ENCODE measurements at regions not wholly inside any gene's neighbourhood (a gene's known extent, or its start where the extent isn't known, plus 50 kb on each side); places are given as distances from the start of the nearest gene placed in this dataset.
A peak's percentile ranks its signal among the peaks of the same experiment; 100 is the strongest.

DNA sequence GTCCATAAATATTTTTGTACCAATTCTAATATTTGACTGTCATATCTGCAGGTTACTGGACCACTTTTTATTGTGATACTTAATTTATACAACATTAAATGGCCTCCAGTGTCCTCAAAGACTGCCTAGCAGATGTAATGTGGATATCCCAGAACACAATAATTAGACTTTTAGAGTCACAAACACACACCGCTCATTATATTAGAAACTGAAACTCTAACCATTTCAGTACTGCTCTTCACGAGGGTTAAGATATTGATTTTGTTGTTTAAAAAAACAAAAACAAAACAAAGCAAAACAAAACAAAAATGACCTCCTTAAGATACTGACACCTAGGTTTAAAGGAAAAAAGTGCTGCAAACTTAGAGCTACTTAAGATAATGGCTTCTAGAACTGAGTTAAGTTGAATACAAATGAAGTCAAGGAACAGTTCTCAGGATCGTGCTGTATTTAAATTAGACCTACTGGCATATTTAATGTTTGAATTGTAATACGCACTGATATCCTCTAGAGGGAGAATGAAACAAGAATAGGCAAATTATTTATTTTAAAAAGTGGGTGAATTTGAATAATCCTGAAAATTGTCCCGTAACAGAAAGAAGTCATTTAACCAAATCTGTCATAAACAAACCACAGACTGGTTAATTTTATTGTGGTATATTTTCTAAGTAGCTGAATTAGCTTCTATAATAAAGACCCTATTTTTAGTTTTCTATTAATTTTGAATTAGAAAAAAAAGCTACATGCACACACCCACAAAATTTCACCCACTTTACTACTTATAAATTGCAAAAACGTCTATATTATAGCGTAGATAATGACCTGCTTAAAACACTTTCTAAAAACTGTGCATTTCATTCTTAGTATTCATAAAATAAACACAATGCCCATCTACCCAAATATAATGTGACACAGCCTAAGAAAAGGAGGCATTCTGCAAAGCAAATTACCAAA lies 395.2 kb upstream of the DCN start:
- DNase-seq (no peak), ATAC-seq (ENCODE audit: poor library complexity) (peak; percentile 82)
- intact Hi-C loops (cut with DNase I), result no loop called here

GRCh38 chr12:91576432-91576831 lies 393.8 kb upstream of the DCN start:
- ATAC-seq (ENCODE audit: poor library complexity) (no peak), DNase-seq (no peak)
- intact Hi-C loops (cut with DNase I), result no loop called here

GRCh38 chr12:91575630-91576029 lies 393.0 kb upstream of the DCN start:
- intact Hi-C loops (cut with DNase I), result no loop called here
- ATAC-seq (ENCODE audit: poor library complexity) (no peak), DNase-seq (no peak)

- intact Hi-C loops (cut with DNase I), result no loop called here
These were observed 392.4 kb upstream of the DCN start for GRCh38 chr12:91574975-91575374.

DNA sequence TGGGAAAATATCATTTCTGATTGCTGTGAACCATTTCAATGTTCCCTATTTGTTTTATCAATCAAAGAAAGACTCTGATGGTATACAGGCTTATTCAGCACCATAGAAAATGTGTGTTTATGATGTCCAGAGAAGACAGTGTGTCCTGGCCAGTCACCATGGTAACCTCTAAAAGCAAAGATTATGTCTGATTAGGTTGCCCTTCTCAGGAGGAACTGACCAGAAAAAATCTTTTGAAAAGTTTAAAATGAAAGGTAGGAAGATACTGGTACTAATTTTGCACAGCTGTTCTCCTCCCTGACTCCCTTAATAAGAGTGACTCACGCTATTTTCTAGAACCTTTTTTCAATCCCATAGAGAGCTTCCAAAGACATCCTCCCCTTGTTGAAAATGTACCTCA lies 391.8 kb upstream of the DCN start:
- ATAC-seq (ENCODE audit: poor library complexity) (no peak), DNase-seq (no peak)
- intact Hi-C loops (cut with DNase I), result no loop called here

More at GRCh38 chr12:91574975-91575374, 392.4 kb upstream of the DCN start:
- DNase-seq (no peak), ATAC-seq (ENCODE audit: poor library complexity) (no peak)

DNA sequence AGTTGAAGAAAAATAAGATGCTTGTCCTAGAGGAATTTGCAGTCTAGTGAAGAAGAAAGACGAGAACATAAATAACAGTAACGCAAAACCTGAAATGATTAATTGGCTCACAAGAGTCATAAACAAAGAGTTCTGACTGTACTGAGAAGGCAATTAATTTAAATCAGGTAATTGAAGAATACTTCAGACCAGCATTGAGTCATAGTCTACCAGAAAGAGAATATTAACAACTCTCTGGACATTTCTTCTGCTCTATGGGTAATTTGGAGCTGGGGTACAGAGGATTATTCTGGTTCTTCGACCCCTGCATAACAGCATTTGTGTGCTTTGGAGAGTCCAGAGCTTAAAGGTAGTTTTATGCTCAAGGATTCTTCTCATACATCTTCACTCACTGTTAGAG lies 390.3 kb upstream of the DCN start:
- intact Hi-C loops (cut with DNase I), result no loop called here
- ATAC-seq (ENCODE audit: poor library complexity), result no peak
- no peak for DNase-seq

- ATAC-seq (ENCODE audit: poor library complexity) (no peak), DNase-seq (no peak)
- intact Hi-C loops (cut with DNase I), result no loop called here
These were observed 384.5 kb upstream of the DCN start for GRCh38 chr12:91567100-91567485.

DNA sequence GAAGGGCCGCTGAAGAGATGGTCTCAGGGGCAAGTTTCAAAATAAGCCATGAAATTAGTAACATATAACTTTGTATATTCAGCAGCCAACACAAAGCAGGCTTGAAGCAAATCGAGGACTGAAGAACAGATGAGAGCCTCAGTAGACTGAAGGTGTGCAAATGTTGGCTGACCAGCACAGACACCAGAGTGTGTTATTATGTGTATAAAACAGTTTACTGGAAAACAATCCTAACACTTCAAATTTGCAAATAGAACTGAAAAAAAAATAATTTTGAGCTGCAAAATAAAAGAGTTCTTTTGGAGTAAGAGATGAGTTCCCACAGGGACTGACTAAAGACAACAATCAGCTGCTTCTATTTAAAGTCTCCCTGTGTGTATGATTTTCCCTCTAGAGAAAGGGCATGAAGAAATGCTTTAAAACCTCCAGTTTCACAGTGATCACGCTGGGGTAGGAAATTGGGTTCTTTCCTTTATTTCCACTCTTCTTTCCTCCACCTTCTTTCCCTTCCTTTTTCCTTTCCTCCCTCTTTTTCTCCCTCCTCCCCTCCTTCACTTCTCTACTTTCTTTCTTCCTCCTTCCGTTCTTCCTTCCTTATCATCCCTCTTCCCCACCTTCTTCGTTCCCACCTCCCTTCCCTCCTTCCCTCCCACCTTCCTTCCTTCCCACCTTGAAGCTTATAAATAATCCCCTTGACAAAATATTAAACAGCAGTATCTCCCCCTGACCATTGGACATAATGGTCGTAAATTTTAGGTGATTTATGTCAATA lies 383.9 kb upstream of the DCN start:
- no peak for ATAC-seq (ENCODE audit: poor library complexity)
- intact Hi-C loops (cut with DNase I), result no loop called here
- no peak for DNase-seq

DNA sequence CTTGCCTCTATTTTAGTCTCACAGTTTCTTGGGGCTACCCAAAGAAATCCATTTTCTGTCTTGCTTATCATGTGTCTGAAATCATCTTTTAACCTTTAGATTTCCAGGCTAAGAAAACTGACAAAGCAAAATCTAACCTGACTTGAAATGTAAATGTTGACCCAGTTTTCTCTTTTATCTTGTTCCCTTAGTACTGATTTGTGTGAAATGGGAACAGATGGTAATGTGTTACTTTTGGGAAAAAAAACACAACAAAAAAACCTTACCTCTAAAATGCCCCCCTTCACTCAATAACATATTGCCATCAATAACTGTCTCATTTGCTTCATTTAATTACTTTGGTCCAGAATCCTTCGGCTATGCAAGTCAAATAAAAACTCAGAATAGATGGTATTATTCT lies 383.2 kb upstream of the DCN start:
- DNase-seq, result no peak
- ATAC-seq (ENCODE audit: poor library complexity), result no peak
- intact Hi-C loops (cut with DNase I), result no loop called here

- no peak for ATAC-seq (ENCODE audit: poor library complexity)
These were observed 382.6 kb upstream of the DCN start for GRCh38 chr12:91565246-91565645.

DNA sequence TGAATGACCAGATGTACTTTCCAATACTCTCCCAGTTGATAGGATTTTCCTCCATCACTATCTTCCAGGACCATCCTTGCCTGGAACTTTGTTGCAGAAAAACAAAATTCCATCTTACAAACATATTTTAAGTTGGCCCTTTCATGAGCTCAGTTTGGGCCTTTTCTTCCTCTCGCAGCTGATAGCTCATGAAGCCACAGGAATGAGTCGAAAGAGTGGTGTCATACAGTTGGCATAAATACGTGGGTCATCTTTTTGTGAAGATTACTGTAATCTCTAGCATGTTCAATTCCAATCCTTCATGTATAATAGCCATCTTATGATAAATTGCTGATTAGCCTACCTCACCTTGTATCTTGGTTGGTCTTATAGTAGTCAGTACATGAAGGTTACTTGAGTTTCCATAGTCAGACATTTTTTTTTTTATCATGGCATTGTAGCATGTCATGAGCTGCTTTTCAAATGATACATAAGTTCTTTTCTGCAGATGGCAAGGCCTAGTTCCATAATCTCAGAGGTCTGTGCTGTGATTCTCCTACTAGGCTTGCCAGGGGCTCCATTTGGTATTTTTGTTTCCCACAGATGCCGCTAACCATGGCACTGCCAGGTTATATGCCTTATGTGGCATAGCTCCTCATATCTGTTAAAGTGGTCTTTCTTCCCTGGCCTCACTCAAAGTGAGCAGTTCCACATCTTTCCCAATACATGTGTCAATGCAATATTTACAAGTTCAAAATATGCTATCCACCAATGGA lies 380.6 kb upstream of the DCN start:
- intact Hi-C loops (cut with DNase I), result no loop called here
- DNase-seq, result no peak
- no peak for ATAC-seq (ENCODE audit: poor library complexity)

More at GRCh38 chr12:91565246-91565645, 382.6 kb upstream of the DCN start:
- intact Hi-C loops (cut with DNase I), result no loop called here
- no peak for DNase-seq

DNA sequence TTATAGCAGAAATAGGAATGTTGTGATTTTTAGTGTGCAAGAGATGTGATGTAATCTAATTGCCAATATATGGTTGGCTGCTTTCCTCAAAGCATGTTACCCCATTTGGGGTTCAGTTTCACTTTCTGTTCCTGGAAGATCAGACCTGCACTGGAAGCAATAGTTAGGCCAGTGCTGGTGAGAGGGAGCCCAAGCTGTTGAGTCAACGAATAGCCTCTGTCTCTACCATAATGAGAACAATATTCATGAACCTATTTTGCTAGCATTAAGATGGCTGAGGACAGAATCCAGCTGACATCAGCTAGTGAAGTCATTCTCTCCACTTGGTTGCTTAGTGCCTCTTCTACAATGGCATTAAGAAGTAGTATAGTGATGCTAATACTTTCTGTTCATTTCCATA lies 379.9 kb upstream of the DCN start:
- ATAC-seq (ENCODE audit: poor library complexity) (no peak), DNase-seq (no peak)
- intact Hi-C loops (cut with DNase I), result no loop called here

DNA sequence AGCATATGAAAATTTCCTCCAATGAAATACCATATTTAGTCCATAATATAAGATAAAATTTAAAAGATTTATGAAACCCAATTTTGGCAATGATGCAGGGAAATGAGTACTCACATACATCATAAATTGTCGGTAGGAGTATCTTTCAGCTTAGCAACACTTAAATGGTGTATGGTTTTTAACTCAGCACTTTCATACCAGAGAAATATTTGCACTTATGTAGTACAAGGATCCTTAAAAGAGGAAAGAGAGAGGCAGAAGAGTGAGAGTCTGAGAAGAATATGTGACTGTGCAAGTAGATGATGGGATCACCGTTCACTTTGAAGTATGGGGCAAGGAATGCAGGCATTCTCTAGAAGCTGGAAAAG lies 379.3 kb upstream of the DCN start:
- DNase-seq, result no peak
- ATAC-seq (ENCODE audit: poor library complexity), result no peak
- intact Hi-C loops (cut with DNase I), result no loop called here

GRCh38 chr12:91561301-91561957 lies 378.8 kb upstream of the DCN start:
- DNase-seq, result no peak
- intact Hi-C loops (cut with DNase I), result no loop called here
- no peak for ATAC-seq (ENCODE audit: poor library complexity)

GRCh38 chr12:91556909-91557308 lies 374.3 kb upstream of the DCN start:
- intact Hi-C loops (cut with DNase I), result no loop called here
- no peak for DNase-seq
- no peak for ATAC-seq (ENCODE audit: poor library complexity)

- DNase-seq, result no peak
- intact Hi-C loops (cut with DNase I), result no loop called here
These were observed 373.1 kb upstream of the DCN start for GRCh38 chr12:91555436-91556415.

GRCh38 chr12:91551927-91552326 lies 369.3 kb upstream of the DCN start:
- ATAC-seq (ENCODE audit: poor library complexity), result peak; percentile 55
- intact Hi-C loops (cut with DNase I), result no loop called here
- DNase-seq, result peak; percentile 35

More at GRCh38 chr12:91555436-91556415, 373.1 kb upstream of the DCN start:
- ATAC-seq (ENCODE audit: poor library complexity), result no peak

GRCh38 chr12:91551242-91551641 lies 368.6 kb upstream of the DCN start:
- ATAC-seq (ENCODE audit: poor library complexity) (no peak), DNase-seq (no peak)
- intact Hi-C loops (cut with DNase I), result no loop called here

Measured in Right ventricle myocardium superior (tissue), 1 donor.